ENCODE measurements at regions not wholly inside any gene's neighbourhood (a gene's known extent, or its start where the extent isn't known, plus 50 kb on each side); places are given as distances from the start of the nearest gene placed in this dataset.
A peak's percentile ranks its signal among the peaks of the same experiment; 100 is the strongest.

- Histone ChIP-seq H3K79me2 (ENCODE audit: control insufficient read depth, low read length) (0 out of 2 replicates have a peak, but pooled peaks cover 2% of the 10 kb centered on the region), H3K36me3 (ENCODE audit: control insufficient read depth, low read length) (peaks cover 3% of the 10 kb centered on the region; the same call in 1 of the 2 replicates), H3K4me2 (ENCODE audit: low read length) (no peak overlapping the region), H3K4me1 (ENCODE audit: control insufficient read depth, low read length) (peaks cover 96% of the 10 kb centered on the region), H3K9me2 (replicated peaks; ENCODE audit: control insufficient read depth, low read length) (no peaks in the 10 kb centered on the region), H3K4me3 (ENCODE audit: low read length) (no peak overlapping the region), H4K20me1 (ENCODE audit: control insufficient read depth, insufficient read depth, low read depth, low read length) (no peaks in the 10 kb centered on the region), H3K27ac (ENCODE audit: low read depth, low read length) (0 out of 2 replicates have a peak overlapping the region, but pooled peaks have one; percentile 3), H3F3A (ENCODE audit: control insufficient read depth, insufficient read depth) (peaks cover 16% of the 10 kb centered on the region), H3K9me3 (ENCODE audit: control insufficient read depth, insufficient read depth, low read length) (no peaks in the 10 kb centered on the region), H3K27me3 (ENCODE audit: control insufficient read depth, low read length) (no peaks in the 10 kb centered on the region)
- TF ChIP-seq EZH2phosphoT487 (IDR thresholded peaks at IDR 0.05; ENCODE audit: borderline replicate concordance, low read length) = no peak
- TF ChIP-seq CTCF (IDR thresholded peaks at IDR 0.05; ENCODE audit: low read depth, low read length, poor library complexity, severe bottlenecking) = no peak
Measured at GRCh38 chr13:40442231-40442630, 224.2 kb downstream of the FOXO1 start.

GRCh38 chr13:40442826-40443225 is 223.6 kb downstream of the FOXO1 start:
- Histone ChIP-seq H3K36me3 (ENCODE audit: control insufficient read depth, low read length) (peaks cover 3% of the 10 kb centered on the region; the same call in 1 of the 2 replicates), H4K20me1 (ENCODE audit: control insufficient read depth, insufficient read depth, low read depth, low read length) (no peaks in the 10 kb centered on the region), H3K4me3 (ENCODE audit: low read length) (no peak overlapping the region), H3K27me3 (ENCODE audit: control insufficient read depth, low read length) (no peaks in the 10 kb centered on the region), H3K79me2 (ENCODE audit: control insufficient read depth, low read length) (0 out of 2 replicates have a peak, but pooled peaks cover 2% of the 10 kb centered on the region), H3K9me3 (ENCODE audit: control insufficient read depth, insufficient read depth, low read length) (no peaks in the 10 kb centered on the region), H3K4me1 (ENCODE audit: control insufficient read depth, low read length) (peaks cover 96% of the 10 kb centered on the region), H3K27ac (ENCODE audit: low read depth, low read length) (no peak overlapping the region), H3F3A (ENCODE audit: control insufficient read depth, insufficient read depth) (peaks cover 16% of the 10 kb centered on the region), H3K4me2 (ENCODE audit: low read length) (no peak overlapping the region), H3K9me2 (replicated peaks; ENCODE audit: control insufficient read depth, low read length) (no peaks in the 10 kb centered on the region)
- TF ChIP-seq CTCF (IDR thresholded peaks at IDR 0.05; ENCODE audit: low read depth, low read length, poor library complexity, severe bottlenecking) (no peak), EZH2phosphoT487 (IDR thresholded peaks at IDR 0.05; ENCODE audit: borderline replicate concordance, low read length) (no peak)

- H3K4me2 ChIP-seq (ENCODE audit: low read length) = peak overlapping the region; percentile 57
- H3K4me3 ChIP-seq (ENCODE audit: low read length) = peak overlapping the region; percentile 13
- no peak for TF ChIP-seq EZH2phosphoT487 (IDR thresholded peaks at IDR 0.05; ENCODE audit: borderline replicate concordance, low read length)
- TF ChIP-seq CTCF (IDR thresholded peaks at IDR 0.05; ENCODE audit: low read depth, low read length, poor library complexity, severe bottlenecking) = no peak
Measured at GRCh38 chr13:40444241-40444640, 222.2 kb downstream of the FOXO1 start.

More at GRCh38 chr13:40444241-40444640, 222.2 kb downstream of the FOXO1 start:
- no peaks in the 10 kb centered on the region for H3K9me2 ChIP-seq (replicated peaks; ENCODE audit: control insufficient read depth, low read length)
- H3K4me1 ChIP-seq (ENCODE audit: control insufficient read depth, low read length) = peaks cover 96% of the 10 kb centered on the region
- peaks cover 8% of the 10 kb centered on the region for H3K36me3 ChIP-seq (ENCODE audit: control insufficient read depth, low read length)
- 0 out of 2 replicates have a peak, but pooled peaks cover 2% of the 10 kb centered on the region for H3K79me2 ChIP-seq (ENCODE audit: control insufficient read depth, low read length)
- peaks cover 10% of the 10 kb centered on the region for H3F3A ChIP-seq (ENCODE audit: control insufficient read depth, insufficient read depth)
- H3K27ac ChIP-seq (ENCODE audit: low read depth, low read length) = peak overlapping the region; percentile 89
- peaks cover 6% of the 10 kb centered on the region; the same call in 1 of the 2 replicates for H3K9me3 ChIP-seq (ENCODE audit: control insufficient read depth, insufficient read depth, low read length)
- H3K27me3 ChIP-seq (ENCODE audit: control insufficient read depth, low read length) = no peaks in the 10 kb centered on the region
- no peaks in the 10 kb centered on the region for H4K20me1 ChIP-seq (ENCODE audit: control insufficient read depth, insufficient read depth, low read depth, low read length)
